Dedifferentiated amniotic fluid mesenchymal stem cell (primary cell): ENCODE measurements at regions not wholly inside any gene's neighbourhood (a gene's known extent, or its start where the extent isn't known, plus 50 kb on each side); places are given as distances from the start of the nearest gene placed in this dataset.

Experiments used
- DNase-seq: peaks from one replicate; pipeline ENCODE4 v3.0.0-alpha.2; 2016; ENCODE audit errors: extremely low spot score

- no peak for DNase-seq
Observed at GRCh38 chr17:63337579-63337978, 108.5 kb downstream of the CYB561 start.

GRCh38 chr17:63338272-63338671 lies 107.8 kb downstream of the CYB561 start:
- DNase-seq = peak; percentile 36

- no peak for DNase-seq
Observed at GRCh38 chr17:63341276-63341675, 104.8 kb downstream of the CYB561 start.

- no peak for DNase-seq
Observed at GRCh38 chr17:63344383-63344782, 101.7 kb downstream of the CYB561 start.

GRCh38 chr17:63345611-63346010 lies 100.5 kb downstream of the CYB561 start:
- DNase-seq = no peak

- no peak for DNase-seq
Observed at GRCh38 chr17:63347475-63347874, 98.6 kb downstream of the CYB561 start.

GRCh38 chr17:63349478-63350000 lies 96.6 kb downstream of the CYB561 start:
- DNase-seq = peak; percentile 61

GRCh38 chr17:63350364-63350763 lies 95.7 kb downstream of the CYB561 start:
- DNase-seq = no peak

GRCh38 chr17:63354256-63354655 lies 91.8 kb downstream of the CYB561 start:
- DNase-seq = no peak

- peak; percentile 84 for DNase-seq
Observed at GRCh38 chr17:63356337-63356757, 89.8 kb downstream of the CYB561 start.

GRCh38 chr17:63358111-63358839 lies 87.8 kb downstream of the CYB561 start:
- peak; percentile 62 for DNase-seq

- DNase-seq = no peak
Observed at GRCh38 chr17:63358956-63359355, 87.2 kb downstream of the CYB561 start.

- no peak for DNase-seq
Observed at GRCh38 chr17:63361182-63361581, 84.9 kb downstream of the CYB561 start.

- DNase-seq = no peak
Observed at GRCh38 chr17:63362115-63362514, 84.0 kb downstream of the CYB561 start.

- DNase-seq = no peak
Observed at GRCh38 chr17:63364387-63364786, 81.7 kb downstream of the CYB561 start.

GRCh38 chr17:63364944-63365343 lies 81.2 kb downstream of the CYB561 start:
- no peak for DNase-seq

GRCh38 chr17:63365366-63366240 lies 80.5 kb downstream of the CYB561 start:
- DNase-seq = no peak

GRCh38 chr17:63366241-63366566 lies 79.9 kb downstream of the CYB561 start:
- DNase-seq = no peak

GRCh38 chr17:63369233-63369632 lies 76.9 kb downstream of the CYB561 start:
- DNase-seq = no peak

GRCh38 chr17:63370696-63371095 lies 75.4 kb downstream of the CYB561 start:
- no peak for DNase-seq

- DNase-seq = no peak
Observed at GRCh38 chr17:63376949-63377348, 69.2 kb downstream of the CYB561 start.

GRCh38 chr17:63378411-63379375 lies 67.4 kb downstream of the CYB561 start:
- DNase-seq = no peak
